ENCODE measurements at regions not wholly inside any gene's neighbourhood (a gene's known extent, or its start where the extent isn't known, plus 50 kb on each side); places are given as distances from the start of the nearest gene placed in this dataset.

- TF ChIP-seq POLR2AphosphoS5 (IDR thresholded peaks at IDR 0.05), result no peak
- TF ChIP-seq CTCF (IDR thresholded peaks at IDR 0.05), result no peak
- no peak for TF ChIP-seq EP300 (IDR thresholded peaks at IDR 0.05)
- Histone ChIP-seq H3K4me1 (no peaks in the 10 kb centered on the region), H3K27me3 (peaks cover 30% of the 10 kb centered on the region), H3K27ac (no peak overlapping the region), H3K4me3 (no peak overlapping the region), H3K9me3 (no peaks in the 10 kb centered on the region), H3K36me3 (no peaks in the 10 kb centered on the region)
- WGBS, 2 donors (ENCODE audit: low coverage in 1 of 2), result 49% methylated on average over 4 of the region's 4 CpGs; no CpG with 5 or more reads in 1 of the 2 donors
- ATAC-seq, result no peak
Observed at GRCh38 chr19:29326351-29326750, 113.4 kb upstream of the UQCRFS1 start.

- ATAC-seq, result no peak
- Histone ChIP-seq H3K4me3 (no peak overlapping the region), H3K4me1 (no peaks in the 10 kb centered on the region), H3K9me3 (no peaks in the 10 kb centered on the region), H3K36me3 (no peaks in the 10 kb centered on the region), H3K27ac (no peak overlapping the region), H3K27me3 (peaks cover 36% of the 10 kb centered on the region)
- 33% methylated on average over 11 of the region's 14 CpGs; no CpG with 5 or more reads in 1 of the 2 donors for WGBS, 2 donors (ENCODE audit: low coverage in 1 of 2)
- TF ChIP-seq POLR2AphosphoS5 (IDR thresholded peaks at IDR 0.05), result no peak
- TF ChIP-seq CTCF (IDR thresholded peaks at IDR 0.05), result no peak
- no peak for TF ChIP-seq EP300 (IDR thresholded peaks at IDR 0.05)
Observed at GRCh38 chr19:29326849-29327840, 114.2 kb upstream of the UQCRFS1 start.

DNA sequence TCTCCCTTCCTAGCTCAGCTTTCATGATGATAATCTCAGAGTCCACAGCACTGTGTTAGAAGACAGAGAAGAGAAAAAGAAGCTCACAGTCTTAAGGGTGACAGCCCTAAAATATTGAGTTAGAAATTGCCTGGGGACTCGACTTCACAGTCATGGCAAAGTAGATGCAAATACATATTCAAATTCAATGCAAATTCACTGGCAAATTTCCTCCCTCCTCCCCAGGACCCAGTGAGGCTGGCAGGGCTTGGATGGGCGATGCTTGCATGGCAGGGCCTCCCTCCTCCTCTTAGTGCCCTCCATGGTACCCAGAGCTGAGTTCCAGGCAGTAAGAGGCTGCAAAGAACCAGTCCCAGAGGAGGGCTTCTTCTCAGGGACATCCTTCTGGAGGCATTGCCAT, 115.6 kb upstream of the UQCRFS1 start:
- no peak overlapping the region for H3K27ac ChIP-seq
- no peaks in the 10 kb centered on the region for H3K36me3 ChIP-seq
- H3K27me3 ChIP-seq, result peaks cover 27% of the 10 kb centered on the region
- TF ChIP-seq CTCF (IDR thresholded peaks at IDR 0.05) (no peak), POLR2A (IDR thresholded peaks at IDR 0.05) (no peak), EP300 (IDR thresholded peaks at IDR 0.05) (no peak), POLR2AphosphoS5 (IDR thresholded peaks at IDR 0.05) (no peak)
- H3K4me1 ChIP-seq, result no peaks in the 10 kb centered on the region
- H3K4me3 ChIP-seq, result no peak overlapping the region
- ATAC-seq, result no peak
- WGBS, 2 donors (ENCODE audit: low coverage in 1 of 2), result 53% methylated on average over 2 of the region's 2 CpGs; no CpG with 5 or more reads in 1 of the 2 donors
- no peaks in the 10 kb centered on the region for H3K9me3 ChIP-seq

GRCh38 chr19:29329460-29330134, 116.6 kb upstream of the UQCRFS1 start:
- Histone ChIP-seq H3K27ac (no peak overlapping the region), H3K4me3 (no peak overlapping the region), H3K4me1 (no peaks in the 10 kb centered on the region), H3K27me3 (peaks cover 28% of the 10 kb centered on the region), H3K36me3 (no peaks in the 10 kb centered on the region), H3K9me3 (no peaks in the 10 kb centered on the region)
- no peak for TF ChIP-seq POLR2A (IDR thresholded peaks at IDR 0.05)
- TF ChIP-seq EP300 (IDR thresholded peaks at IDR 0.05), result no peak
- no peak for TF ChIP-seq CTCF (IDR thresholded peaks at IDR 0.05)
- 90% methylated on average over 2 of the region's 5 CpGs; no CpG with 5 or more reads in 1 of the 2 donors for WGBS, 2 donors (ENCODE audit: low coverage in 1 of 2)
- no peak for ATAC-seq
